Kasumi-1 (cell line): ENCODE measurements at regions not wholly inside any gene's neighbourhood (a gene's known extent, or its start where the extent isn't known, plus 50 kb on each side); places are given as distances from the start of the nearest gene placed in this dataset.
A peak's percentile ranks its signal among the peaks of the same experiment; 100 is the strongest.

Experiments
- DNase-seq, 2 experiments: peaks; one replicate each; lab custom pipeline; 2025; lab: John Stamatoyannopoulos, UW

DNA sequence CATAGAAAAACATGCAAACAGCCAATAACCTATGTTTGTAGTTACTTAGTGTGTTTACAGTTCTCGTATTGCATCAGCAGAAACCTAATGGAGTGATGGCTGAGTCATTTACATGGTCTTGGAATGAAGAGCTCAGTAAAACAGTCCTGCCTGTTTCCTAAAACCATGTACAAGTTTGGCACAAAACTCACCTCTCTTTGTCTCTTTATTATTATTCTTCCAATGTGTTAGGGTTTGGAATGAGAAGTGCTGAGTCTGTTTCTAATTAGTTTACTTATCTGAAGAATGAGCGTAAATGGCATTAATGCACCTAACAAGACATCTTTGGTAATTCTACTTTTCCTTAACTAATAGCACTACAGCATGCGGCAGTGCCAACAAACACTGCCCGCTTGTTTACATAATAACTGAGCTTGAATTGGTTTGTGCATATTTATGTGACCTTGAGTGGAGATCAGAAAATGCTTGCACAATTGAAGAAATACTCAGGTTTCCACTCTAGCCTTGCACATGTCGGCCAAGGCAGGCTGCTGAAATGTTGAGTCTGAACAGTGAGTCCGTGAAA lies 385.4 kb upstream of the SEMA6D start:
- no peak for DNase-seq

DNA sequence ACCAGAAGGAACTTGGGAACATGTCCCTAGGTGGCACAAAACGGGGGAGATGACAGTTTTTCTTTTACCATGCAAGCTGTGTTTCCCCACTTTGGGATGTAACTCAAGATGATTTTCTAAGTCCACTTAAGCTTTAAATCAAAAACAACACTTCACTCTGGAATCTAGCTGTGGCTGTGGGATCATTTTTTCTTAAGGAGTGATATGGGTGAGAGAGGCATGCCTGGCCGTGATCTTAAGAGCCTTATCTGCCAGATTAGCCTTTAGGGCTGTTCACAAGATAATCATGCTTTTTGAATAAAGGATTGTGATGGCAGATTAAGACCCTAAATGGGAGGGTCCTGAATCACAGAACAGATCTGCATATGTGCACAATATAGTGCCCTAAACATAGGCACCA lies 384.8 kb upstream of the SEMA6D start:
- DNase-seq: no peak

DNA sequence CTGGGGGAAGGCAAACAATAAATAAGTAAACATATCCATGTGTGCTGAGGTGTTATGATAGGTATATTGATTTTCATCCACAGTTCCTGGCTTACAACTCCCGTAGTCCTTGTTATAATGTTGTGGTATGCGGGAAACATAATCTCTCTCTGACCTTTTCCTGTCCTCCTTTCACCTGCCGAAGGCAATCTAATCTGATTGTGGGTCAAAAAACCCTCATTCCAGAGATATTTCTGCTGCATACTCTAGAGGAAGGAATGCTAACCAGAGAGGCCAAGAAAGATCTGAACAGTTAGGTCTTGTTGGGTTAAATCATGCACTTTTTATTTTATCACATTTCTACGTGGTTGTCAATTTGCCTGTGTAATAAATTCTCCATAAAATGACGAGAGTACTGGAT lies 383.6 kb upstream of the SEMA6D start:
- DNase-seq: no peak

DNA sequence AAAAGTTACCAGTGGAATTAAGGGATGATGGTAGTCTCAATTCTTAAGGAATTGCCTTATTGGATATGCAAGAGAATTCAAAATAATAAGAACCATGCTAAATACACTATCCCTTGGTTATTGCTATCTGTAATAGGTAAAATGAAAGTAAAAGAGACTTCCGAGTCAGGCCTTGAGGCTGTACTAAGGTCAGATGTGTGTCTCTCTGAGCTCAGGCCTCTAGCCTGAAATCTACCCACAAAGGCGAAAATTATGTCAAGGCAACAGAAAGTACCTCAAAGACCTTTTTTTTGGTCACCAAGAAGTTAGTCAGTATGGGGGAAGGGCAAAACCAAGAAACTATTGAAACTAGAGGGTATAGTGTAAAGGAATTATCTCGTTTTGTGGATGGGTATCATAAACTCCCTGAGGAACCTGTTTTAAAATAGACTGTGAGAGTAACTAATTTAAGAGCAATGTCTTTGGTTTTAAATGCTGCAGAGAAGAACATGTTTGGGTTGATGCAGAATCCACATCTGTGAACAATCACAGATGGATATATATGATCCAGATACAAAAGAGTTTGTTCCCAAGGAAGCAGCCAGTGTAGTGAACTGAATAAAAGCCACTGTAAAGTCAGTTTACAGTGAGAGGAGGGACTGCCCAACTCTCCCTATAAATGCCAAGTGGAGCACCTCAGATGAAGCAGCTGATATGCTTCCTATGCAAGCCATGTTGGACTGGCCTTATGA lies 382.3 kb upstream of the SEMA6D start:
- DNase-seq: no peak

DNA sequence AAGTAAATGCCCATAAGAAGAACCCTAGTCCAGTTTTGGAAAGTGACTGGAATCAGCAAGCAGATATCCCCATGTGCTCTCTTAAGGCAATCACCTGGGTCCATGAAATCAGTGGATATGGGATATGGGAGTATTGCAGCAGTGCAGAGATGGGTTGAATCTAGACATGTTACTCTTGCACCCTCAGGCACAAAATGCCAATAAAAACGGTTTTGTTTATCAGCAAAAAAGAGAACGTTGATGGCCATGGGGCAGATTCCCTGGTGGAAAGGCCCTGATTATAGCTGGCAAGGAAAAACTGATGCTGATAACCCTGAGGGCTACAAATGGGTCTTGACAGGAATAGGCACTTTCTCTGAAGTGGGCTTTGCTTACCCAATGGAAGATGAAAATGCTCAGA lies 380.2 kb upstream of the SEMA6D start:
- no peak for DNase-seq

DNA sequence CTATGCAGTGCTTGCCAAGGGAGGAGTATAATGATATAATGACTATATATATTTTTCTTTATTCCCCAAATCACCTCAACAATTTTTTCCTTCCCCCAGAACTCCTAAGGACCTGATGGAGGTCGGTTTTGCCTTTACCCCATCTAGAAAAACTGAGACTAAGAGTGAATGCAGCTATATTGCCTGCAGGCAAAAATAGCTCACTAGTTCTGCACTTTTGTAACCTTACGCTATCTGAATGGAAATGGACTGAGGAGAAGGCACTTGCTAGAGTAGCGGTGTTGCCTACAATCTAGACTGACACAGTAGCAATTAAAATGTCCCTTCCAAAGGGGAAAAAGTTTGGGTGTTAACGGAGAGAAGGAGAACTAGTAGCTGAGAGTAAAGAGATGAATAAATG lies 379.5 kb upstream of the SEMA6D start:
- no peak for DNase-seq

DNA sequence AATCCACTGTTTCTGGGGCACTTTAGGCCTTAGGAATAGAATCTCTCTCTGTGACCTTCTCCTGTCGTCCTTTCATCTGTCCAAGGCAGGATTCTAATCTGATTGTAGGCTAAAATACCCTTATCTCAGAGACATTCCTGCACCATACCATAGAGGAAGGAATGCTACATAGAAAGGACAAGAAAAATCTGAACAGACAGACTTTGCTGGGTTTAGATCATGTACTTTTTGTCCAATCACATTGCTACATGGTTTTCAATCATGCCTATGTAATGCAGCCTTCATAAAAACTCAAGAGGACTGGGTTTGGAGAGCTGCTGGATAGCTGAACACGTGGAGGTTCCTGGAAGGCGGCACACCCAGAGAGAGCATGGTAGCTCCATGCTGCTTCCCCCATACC lies 378.5 kb upstream of the SEMA6D start:
- no peak for DNase-seq

DNA sequence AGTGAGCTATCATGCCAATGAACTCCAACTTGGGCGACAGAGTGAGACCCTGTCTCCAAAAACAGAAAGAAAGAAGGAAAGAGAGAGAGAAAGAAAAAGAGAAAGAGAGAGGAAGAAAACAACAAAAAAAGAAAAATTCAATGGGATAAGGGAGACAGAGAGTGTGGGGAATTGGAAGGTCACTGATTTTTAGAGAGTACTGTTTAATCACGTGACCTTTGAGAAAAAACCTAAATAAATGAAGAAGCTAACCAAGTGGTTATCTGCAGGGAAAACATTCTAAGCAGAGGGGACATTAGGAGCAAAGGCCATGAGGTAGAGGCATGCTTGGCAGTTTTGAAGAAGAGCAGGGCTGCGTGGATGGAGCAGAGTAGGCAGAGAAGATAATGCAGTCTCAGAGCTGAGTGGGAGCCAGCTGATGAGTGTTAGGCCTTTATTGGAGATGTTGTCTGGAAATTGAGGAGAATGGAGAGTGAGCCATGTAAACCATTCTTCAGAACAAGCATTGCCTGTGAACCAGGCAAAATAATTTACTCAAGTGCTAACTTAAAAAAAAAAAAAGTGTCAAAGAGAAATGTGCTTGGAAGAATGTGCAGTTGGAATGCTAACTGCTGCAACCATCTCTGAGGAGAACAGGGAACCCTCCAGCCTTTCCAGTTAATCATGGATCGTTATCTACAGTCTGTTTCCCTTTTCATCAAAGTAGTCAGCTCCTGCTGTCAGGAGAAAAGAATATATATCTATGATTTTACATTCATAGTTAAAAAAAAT lies 377.3 kb upstream of the SEMA6D start:
- DNase-seq: no peak

DNA sequence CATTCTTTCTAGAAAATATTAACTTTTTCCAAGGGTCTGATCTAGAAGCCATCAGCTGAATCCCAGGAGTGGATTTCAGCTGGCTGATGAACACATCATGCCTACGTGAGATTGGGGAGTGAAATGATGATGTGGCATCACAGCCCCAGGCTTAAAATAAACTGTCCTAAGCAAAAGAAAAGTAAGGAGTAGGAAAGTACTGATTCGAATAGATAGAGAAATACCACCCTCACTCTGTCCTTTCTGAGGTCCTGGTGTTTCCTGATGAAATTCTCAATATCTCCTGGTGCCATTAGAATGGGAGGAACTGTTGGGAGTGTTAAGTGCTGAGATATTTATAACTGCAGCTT lies 376.8 kb upstream of the SEMA6D start:
- no peak for DNase-seq

DNA sequence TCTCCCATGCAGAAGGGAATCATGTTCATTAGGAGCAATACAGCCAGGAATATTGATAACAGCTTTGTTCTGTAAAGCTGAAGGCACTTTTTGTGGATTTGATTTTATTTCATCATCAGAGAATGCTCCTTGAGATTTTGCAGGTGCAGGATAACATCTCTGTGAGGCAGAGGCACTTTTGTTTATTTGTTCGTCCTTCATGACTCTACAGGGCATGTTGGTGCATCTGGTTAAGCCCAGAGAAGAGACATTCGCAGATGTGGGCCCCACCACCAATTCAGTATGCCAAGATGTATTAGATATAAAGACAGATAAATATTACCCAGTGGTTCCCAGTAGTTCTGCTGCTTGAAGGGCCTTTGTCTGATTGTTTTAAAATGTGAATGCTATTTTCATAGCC lies 368.1 kb upstream of the SEMA6D start:
- DNase-seq: no peak

DNA sequence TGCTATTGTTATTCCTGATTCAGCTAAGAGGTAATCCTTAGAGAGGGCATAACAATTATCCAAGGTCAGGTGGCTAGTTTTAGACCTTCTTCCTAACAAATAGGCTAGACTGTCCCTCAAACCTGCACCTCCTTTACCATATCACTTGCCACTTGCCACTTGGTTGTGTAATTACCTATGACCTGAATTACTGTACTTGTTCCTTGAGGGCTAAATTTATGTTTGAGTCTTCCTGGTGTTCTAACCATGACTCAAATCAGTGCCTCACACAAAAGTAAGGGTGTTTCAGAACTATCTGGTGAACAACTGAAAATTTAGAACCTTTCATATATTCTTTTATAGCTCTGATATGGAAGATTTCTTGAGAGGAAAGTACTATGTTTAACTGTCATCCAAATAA lies 365.8 kb upstream of the SEMA6D start:
- DNase-seq: no peak

DNA sequence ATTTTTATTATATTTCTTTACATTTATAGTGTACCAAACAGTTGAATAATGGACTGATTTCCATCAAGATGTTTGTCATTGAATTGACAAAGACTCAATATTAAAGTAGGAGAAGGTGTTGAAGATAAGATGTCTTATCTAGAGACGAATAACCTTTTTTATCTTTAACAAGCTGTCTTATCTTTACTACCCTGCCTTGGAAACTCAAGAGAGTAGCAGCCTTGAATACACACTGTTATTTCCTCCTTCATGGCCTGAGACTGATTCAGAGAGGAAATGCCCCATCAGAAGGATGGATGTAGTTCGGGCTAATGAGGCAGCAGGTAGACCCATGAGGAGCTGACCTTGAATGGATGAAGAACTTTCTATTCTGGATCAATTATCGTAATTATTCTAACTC lies 365.1 kb upstream of the SEMA6D start:
- no peak for DNase-seq

DNA sequence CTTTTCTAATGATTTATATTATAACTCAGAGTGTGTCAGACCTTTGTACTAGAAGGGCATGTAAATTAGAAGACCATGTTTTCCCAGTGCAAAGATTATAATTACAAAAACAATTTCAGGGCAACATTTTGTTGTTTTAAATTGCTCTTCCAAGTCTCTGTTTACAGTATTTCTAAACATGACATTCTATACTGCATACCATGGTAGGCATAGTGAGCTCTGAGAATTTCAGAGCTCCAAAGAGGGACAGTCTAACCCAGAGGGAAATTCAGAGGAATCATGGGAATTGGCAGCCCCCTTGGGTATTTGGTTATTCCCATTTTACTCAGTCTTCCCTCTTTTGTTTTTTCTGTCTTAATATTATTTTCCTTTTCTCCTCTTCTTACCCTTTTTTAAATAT lies 361.5 kb upstream of the SEMA6D start:
- DNase-seq: no peak

DNA sequence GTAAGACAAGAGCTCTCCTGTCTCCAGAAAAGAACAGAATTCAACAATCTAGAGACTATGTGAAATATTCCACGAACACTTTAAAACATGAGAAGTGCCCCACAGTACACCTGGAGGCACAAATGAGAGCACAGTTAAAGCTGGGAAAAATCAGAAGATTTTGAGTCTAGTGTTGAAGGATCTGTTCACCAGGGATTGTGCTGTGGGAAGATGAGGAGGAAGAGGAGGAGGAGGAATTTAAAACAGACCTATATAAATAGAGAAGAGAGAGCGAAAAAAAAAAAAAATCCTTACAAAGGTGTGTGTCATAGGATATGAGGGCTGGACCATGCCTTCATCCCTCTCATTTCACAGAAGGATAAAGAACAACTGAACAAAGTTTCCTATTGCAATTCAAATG lies 361.0 kb upstream of the SEMA6D start:
- DNase-seq: no peak

DNA sequence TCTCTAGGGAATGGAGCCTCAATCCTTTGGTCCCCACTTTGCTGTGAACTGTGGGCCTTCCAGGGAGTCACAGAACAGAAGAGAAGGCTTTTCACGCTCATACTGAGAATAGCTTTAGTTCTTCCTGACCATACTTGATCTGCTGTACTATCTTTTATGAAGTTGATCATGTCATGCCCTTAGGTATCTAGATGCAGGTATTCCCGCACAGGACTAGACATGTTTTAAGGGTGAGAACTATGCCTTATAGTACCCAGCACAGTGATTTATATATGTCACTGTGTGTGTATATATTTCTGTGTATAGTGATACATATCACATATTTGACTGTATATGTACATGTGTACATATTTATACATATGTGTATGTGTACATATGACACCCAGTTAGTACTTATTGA lies 358.4 kb upstream of the SEMA6D start:
- DNase-seq: no peak

DNA sequence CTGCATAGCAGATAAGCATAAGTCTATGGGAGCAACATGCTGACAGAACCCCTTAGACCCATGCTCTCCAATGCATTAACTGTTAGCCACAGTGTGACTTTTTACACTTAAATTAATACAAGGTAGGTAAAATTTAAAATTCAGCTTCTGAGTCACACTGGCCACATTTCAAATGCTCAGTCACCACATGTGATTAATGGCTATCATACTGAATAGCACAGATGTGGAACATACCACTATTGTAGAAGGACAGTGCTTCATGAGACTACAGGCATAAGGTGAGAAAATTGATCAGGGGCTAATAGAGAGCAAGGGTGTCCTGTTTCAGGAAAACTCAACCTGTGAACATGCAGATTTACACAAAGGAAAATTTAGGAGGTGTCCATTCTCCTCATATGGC lies 357.0 kb upstream of the SEMA6D start:
- DNase-seq: no peak

DNA sequence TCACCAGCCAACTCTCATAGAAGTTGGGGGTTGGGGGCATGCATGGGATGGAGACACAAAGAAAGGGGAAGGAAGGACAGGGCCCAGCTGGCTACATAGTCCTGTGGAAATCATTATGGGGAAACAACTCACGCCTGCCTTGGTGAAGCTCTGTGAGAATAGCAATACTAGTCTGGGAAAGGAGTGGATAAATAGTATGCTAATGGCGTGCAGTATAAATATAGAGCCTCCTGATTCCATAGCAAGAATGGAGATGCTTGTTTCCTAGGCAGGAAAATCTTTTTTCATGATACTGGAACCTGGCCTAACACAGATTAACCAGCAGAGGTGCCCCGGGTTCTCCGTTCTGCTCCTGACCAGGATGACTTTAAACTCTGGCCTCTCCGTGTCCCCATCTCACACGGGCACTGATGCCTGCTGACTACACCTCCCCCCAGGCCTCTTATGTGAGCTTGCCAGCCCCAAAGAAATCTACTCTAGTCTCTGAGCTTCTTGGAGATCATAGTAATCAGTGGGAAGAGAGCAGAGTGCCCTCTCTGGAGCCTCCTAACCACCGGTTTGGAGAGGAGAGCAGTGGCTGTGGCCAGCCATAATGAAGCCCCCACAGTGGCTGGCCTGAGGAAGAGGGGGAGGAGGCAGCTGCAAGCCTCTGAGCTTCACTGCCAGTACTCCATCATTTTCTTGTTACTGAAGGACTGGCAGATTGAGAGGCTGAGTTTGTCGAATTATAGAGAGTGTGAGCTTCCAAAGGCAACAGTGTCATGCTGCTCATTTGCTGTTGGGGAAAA lies 355.0 kb upstream of the SEMA6D start:
- DNase-seq: peak; percentile 37 to 38

DNA sequence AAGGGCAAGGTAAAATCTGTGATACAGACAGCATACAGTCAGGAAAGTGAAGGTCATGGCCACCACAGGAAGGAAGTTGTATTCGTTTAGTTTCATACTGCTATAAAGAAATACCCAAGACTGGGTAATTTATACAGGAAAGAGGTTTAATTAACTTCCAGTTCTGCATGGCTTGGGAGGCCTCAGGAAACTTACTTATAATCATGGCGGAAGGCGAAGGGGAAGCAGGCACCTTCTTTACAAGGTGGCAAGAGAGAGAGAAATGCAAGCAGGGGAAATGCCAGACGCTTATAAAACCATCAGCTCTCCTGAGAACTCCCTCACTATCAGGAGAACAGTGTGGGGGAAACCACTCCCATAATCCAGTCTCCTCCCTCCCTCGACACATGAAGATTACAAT lies 353.7 kb upstream of the SEMA6D start:
- DNase-seq: no peak

DNA sequence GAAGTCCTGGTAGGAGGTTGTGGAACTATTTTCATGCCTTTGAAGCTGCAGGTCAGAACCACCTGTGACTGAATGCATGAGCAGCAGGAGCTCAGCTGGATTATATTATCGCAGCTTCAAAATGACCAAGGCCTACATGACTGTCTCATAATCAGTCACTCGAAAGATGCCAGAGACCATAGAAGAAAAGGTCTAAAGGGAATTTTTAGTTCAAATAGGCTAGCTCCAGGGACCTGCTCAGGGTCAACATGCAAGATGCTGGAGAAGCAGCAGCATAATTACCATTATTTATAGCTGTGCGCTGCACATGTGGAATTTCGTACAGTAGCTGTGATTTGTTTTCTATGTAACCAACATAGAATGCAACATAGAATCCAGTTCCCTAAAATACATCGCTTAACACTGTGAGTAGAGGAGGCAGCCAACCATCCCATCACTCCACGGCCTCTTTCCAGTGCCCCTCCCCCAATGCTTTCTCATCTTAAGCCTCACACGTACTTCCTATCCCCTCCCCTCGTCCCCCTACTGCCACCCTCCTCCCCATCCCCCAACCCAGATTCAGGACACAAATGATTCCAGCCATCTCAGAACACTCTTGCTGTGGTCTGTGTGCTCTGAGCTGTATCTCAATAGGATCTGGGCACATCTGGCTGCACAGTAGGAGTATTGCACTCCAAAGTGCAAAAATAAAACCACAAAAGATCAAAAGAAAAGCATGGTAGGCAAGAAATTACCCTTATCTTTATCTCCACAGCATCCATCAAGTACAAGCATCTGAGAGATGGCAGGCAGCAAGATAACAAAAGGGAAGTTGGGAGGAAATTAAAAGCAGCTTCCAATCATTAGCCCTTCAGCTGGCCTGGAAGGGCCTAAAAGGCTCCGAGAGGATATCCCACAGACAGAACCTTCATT lies 352.8 kb upstream of the SEMA6D start:
- DNase-seq: no peak

DNA sequence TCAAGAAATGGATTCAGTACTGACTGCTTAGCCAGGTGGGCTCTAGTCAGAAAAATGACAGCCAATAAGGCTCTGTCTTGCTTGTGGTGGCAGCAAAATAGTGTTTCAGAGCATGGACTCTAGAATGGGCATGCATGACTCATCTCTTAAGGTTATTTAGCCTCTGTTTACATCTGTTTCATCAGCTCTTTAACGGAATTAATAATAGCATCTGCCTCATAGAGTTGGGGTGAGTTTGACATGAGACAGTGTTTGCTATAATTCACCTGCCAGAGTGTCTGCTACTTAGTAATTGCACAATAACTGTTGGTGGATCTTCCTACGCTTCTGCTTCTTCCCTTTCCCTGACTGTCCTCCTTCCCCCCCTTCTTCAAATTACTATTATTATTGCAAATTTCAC lies 350.4 kb upstream of the SEMA6D start:
- no peak for DNase-seq

DNA sequence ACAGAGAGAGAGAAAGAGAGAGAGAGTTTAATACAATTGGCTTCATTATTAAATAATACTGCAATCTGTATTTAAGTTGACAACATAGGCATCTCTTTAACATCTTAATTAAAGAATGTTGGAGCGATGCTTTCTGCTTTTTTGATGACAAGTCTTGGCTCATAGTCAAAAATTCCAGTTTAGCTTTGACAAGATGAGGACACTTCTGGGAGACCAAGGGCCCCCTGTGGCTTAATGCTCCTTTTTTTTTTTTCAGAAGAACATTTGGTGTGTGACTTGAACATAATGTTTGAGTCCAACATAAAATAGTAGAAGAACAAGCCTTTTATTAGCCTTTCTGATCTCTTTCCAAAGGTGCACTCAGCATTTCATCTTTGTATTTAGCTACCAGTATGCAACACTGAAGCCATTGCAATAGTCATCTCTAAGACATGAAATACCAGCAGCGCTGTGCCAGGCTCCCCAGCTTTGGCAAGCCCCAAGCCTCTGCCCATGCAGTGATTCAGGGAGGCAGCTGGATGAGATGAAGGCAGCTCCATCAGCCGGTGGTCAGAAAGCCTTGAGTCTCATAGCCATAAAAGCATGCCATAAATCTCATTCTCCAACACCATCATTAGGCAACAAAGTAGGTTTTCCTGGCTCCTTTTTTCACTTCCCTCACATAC lies 349.4 kb upstream of the SEMA6D start:
- no peak for DNase-seq
